Neural crest cell (in vitro differentiated cells): ENCODE measurements at regions not wholly inside any gene's neighbourhood (a gene's known extent, or its start where the extent isn't known, plus 50 kb on each side); places are given as distances from the start of the nearest gene placed in this dataset.

Experiments used
- DNase-seq: peaks from one replicate; pipeline ENCODE4 v3.0.0; 2021; ENCODE audit warnings: low read depth, mixed read lengths, low spot score
- H3K27ac Mint-ChIP-seq: one replicate; pipeline ENCODE4 v1.8.0; 2021; ENCODE audit warnings: mild to moderate bottlenecking, mixed read lengths; ENCODE audit not compliant: unreplicated experiment
- H3K27me3 Mint-ChIP-seq: 2 replicates; pipeline ENCODE4 v1.8.0; 2021; ENCODE audit warnings: low read depth, mild to moderate bottlenecking, mixed read lengths
- H3K36me3 Mint-ChIP-seq: 2 replicates; pipeline ENCODE4 v1.8.0; 2021; ENCODE audit warnings: low read depth, mild to moderate bottlenecking, mixed read lengths
- H3K4me1 Mint-ChIP-seq: 2 replicates; pipeline ENCODE4 v1.8.0; 2021; ENCODE audit warnings: mixed read lengths
- H3K4me3 Mint-ChIP-seq: one replicate; pipeline ENCODE4 v1.8.0; 2021; ENCODE audit warnings: mild to moderate bottlenecking, mixed read lengths
- H3K9me3 Mint-ChIP-seq: 2 replicates; pipeline ENCODE4 v1.8.0; 2021; ENCODE audit warnings: mixed read lengths
- CTCF ChIP-seq: fragments of 200-600 bp; sonication (generic); conservative IDR thresholded peaks from 2 replicates; pipeline ENCODE4 v1.5.0; 2021; ENCODE audit warnings: antibody characterized with exemption, mild to moderate bottlenecking

- no peaks in the 10 kb centered on the region for H3K27me3 Mint-ChIP-seq
- no peaks in the 10 kb centered on the region for H3K4me1 Mint-ChIP-seq
- DNase-seq: no peak
- H3K36me3 Mint-ChIP-seq: no peaks in the 10 kb centered on the region
- peaks cover 4% of the 10 kb centered on the region for H3K9me3 Mint-ChIP-seq
- no peak overlapping the region for H3K27ac Mint-ChIP-seq
- no peak for TF ChIP-seq CTCF
- no peak overlapping the region for H3K4me3 Mint-ChIP-seq
These were observed 1587.5 kb upstream of the PIK3C3 start for GRCh38 chr18:40367576-40367975.

- DNase-seq: no peak
- Mint-ChIP-seq H3K27ac (no peak overlapping the region), H3K4me1 (no peaks in the 10 kb centered on the region), H3K27me3 (no peaks in the 10 kb centered on the region), H3K4me3 (no peak overlapping the region), H3K9me3 (peaks cover 2% of the 10 kb centered on the region), H3K36me3 (no peaks in the 10 kb centered on the region)
- TF ChIP-seq CTCF: no peak
These were observed 1588.5 kb upstream of the PIK3C3 start for GRCh38 chr18:40366521-40366920.

- Mint-ChIP-seq H3K9me3 (no peaks in the 10 kb centered on the region), H3K27me3 (no peaks in the 10 kb centered on the region)
- DNase-seq: no peak
These were observed 1589.5 kb upstream of the PIK3C3 start for GRCh38 chr18:40365526-40365925.

GRCh38 chr18:40360558-40360957 is 1594.5 kb upstream of the PIK3C3 start:
- Mint-ChIP-seq H3K36me3 (no peaks in the 10 kb centered on the region), H3K9me3 (no peaks in the 10 kb centered on the region), H3K4me3 (no peak overlapping the region), H3K4me1 (no peaks in the 10 kb centered on the region), H3K27ac (no peak overlapping the region), H3K27me3 (peaks cover 2% of the 10 kb centered on the region)
- TF ChIP-seq CTCF: no peak
- DNase-seq: no peak

More at GRCh38 chr18:40365526-40365925, 1589.5 kb upstream of the PIK3C3 start:
- Mint-ChIP-seq H3K4me1 (no peaks in the 10 kb centered on the region), H3K27ac (no peak overlapping the region), H3K36me3 (no peaks in the 10 kb centered on the region), H3K4me3 (no peak overlapping the region)
- TF ChIP-seq CTCF: no peak

- no peak for DNase-seq
- peaks cover 2% of the 10 kb centered on the region for H3K27me3 Mint-ChIP-seq
- no peak for TF ChIP-seq CTCF
- H3K4me3 Mint-ChIP-seq: no peak overlapping the region
- no peaks in the 10 kb centered on the region for H3K4me1 Mint-ChIP-seq
- no peaks in the 10 kb centered on the region for H3K36me3 Mint-ChIP-seq
- H3K9me3 Mint-ChIP-seq: no peaks in the 10 kb centered on the region
- no peak overlapping the region for H3K27ac Mint-ChIP-seq
These were observed 1597.5 kb upstream of the PIK3C3 start for GRCh38 chr18:40357536-40357935.

- no peak for TF ChIP-seq CTCF
- no peaks in the 10 kb centered on the region for H3K4me1 Mint-ChIP-seq
- no peak for DNase-seq
- H3K27me3 Mint-ChIP-seq: peaks cover 2% of the 10 kb centered on the region
- no peak overlapping the region for H3K4me3 Mint-ChIP-seq
- no peak overlapping the region for H3K27ac Mint-ChIP-seq
- H3K9me3 Mint-ChIP-seq: no peaks in the 10 kb centered on the region
- H3K36me3 Mint-ChIP-seq: no peaks in the 10 kb centered on the region
These were observed 1598.9 kb upstream of the PIK3C3 start for GRCh38 chr18:40356168-40356567.
